OCI-LY7 (cell line): ENCODE measurements at regions not wholly inside any gene's neighbourhood (a gene's known extent, or its start where the extent isn't known, plus 50 kb on each side); places are given as distances from the start of the nearest gene placed in this dataset.
"Not testable (repeated sequence)": the region's sequence is repeated elsewhere in the genome, so short reads cannot be mapped to it uniquely, and the experiment has no call there.

Source experiments
- BruUV-seq: library from RNA; stranded (reverse); fragments of 400-500 nt; replicated peaks from 2 replicates; lab custom pipeline; 2021; lab: Mats Ljungman, UMichigan
- CTCF ChIA-PET: fragments of 300-600 bp; sonication (Branson Sonifier 250); formaldehyde crosslinking; loops from one replicate; lab custom pipeline; 2022; ENCODE audit warnings: antibody characterized with exemption; ENCODE audit not compliant: unreplicated experiment; lab: Charles Lee
- POLR2A ChIA-PET: fragments of 300-600 bp; sonication (Branson Sonifier 250); formaldehyde crosslinking; loops from one replicate; lab custom pipeline; 2022; ENCODE audit warnings: antibody characterized with exemption; lab: Charles Lee
- DNase-seq: peaks from one replicate; pipeline ENCODE4 v3.0.0-alpha.2; 2015; ENCODE audit warnings: low spot score
- H2AFZ ChIP-seq: fragments of 200-600 bp; sonication (generic), shearing (Covaris generic); 2 replicates; pipeline ENCODE4 v1.6.1; 2014; ENCODE audit warnings: mild to moderate bottlenecking, antibody characterized with exemption, low read length, moderate library complexity
- H3K27ac ChIP-seq: fragments of 200-600 bp; sonication (generic); 2 replicates; pipeline ENCODE4 v1.5.1; 2014; ENCODE audit warnings: mixed run types, low read depth, mild to moderate bottlenecking, moderate library complexity, low read length, inconsistent platforms; ENCODE audit not compliant: poor library complexity, severe bottlenecking
- H3K36me3 ChIP-seq: fragments of 200-600 bp; sonication (generic); 2 replicates; pipeline ENCODE4 v1.6.1; 2014; ENCODE audit warnings: mild to moderate bottlenecking, antibody characterized with exemption, low read length, moderate library complexity, mixed read lengths; ENCODE audit not compliant: insufficient read depth
- H3K4me1 ChIP-seq: fragments of 200-600 bp; sonication (generic); 2 replicates; pipeline ENCODE4 v1.5.1; 2014; ENCODE audit warnings: mild to moderate bottlenecking, low read length; ENCODE audit not compliant: insufficient read depth, poor library complexity, severe bottlenecking
- H3K4me2 ChIP-seq: fragments of 200-600 bp; sonication (generic); 2 replicates; pipeline ENCODE4 v1.6.1; 2014; ENCODE audit warnings: mild to moderate bottlenecking, low read length
- H3K4me3 ChIP-seq: fragments of 200-600 bp; sonication (generic); 2 replicates; pipeline ENCODE4 v1.5.1; 2014; ENCODE audit warnings: mild to moderate bottlenecking, low read depth, low read length; ENCODE audit not compliant: poor library complexity, severe bottlenecking
- H3K79me2 ChIP-seq: fragments of 200-600 bp; sonication (generic); 2 replicates; pipeline ENCODE4 v1.6.1; 2016; ENCODE audit warnings: low read depth, mild to moderate bottlenecking, low read length, moderate library complexity, mixed read lengths; ENCODE audit not compliant: insufficient read depth
- H3K9me2 ChIP-seq: fragments of 200-600 bp; sonication (generic); 2 replicates; pipeline ENCODE4 v1.6.1; 2016; ENCODE audit warnings: mild to moderate bottlenecking, low read length, mixed read lengths; ENCODE audit not compliant: insufficient read depth
- H3K9me3 ChIP-seq: fragments of 200-600 bp; sonication (generic); 2 replicates; pipeline ENCODE4 v1.6.1; 2014; ENCODE audit warnings: mild to moderate bottlenecking, mixed run types, low read length, mixed read lengths
- H4K20me1 ChIP-seq: fragments of 200-600 bp; sonication (generic); 2 replicates; pipeline ENCODE4 v1.6.1; 2014; ENCODE audit warnings: mild to moderate bottlenecking, antibody characterized with exemption, low read length, moderate library complexity, mixed read lengths; ENCODE audit not compliant: insufficient read depth
- CTCF ChIP-seq: fragments of 200-600 bp; sonication (generic); conservative IDR thresholded peaks from 2 replicates; pipeline ENCODE4 v1.5.1; 2014; ENCODE audit warnings: mild to moderate bottlenecking, antibody characterized with exemption, low read length, moderate library complexity, mixed read lengths
- EZH2phosphoT487 ChIP-seq: fragments of 200-600 bp; sonication (generic); IDR thresholded peaks from 2 replicates; pipeline ENCODE4 v1.6.1; 2018; ENCODE audit warnings: low read depth, borderline replicate concordance, mild to moderate bottlenecking, mixed run types, antibody characterized with exemption, low read length, moderate library complexity, mixed read lengths
- intact Hi-C: fragments of 100-400 bp; cut with micrococcal nuclease; formaldehyde crosslinking; loops from one replicate; pipeline ENCODE4 v1.10.0; 2022; ENCODE audit not compliant: unreplicated experiment

GRCh38 chr1:197985351-197985750, 68.2 kb downstream of the LHX9 start:
- no peak overlapping the region for H3K27ac ChIP-seq
- no peaks in the 10 kb centered on the region for H4K20me1 ChIP-seq
- H2AFZ ChIP-seq, result no peak overlapping the region
- no peaks in the 10 kb centered on the region for H3K79me2 ChIP-seq
- ChIA-PET CTCF (no interaction called here), POLR2A (interaction anchor here (0.9 kb wide), 1 partner anchor 30 kb away, joined by 3 read pairs; no protein-coding TSS in a partner anchor)
- DNase-seq, result no peak
- no peaks in the 10 kb centered on the region for H3K9me2 ChIP-seq
- no peak overlapping the region for H3K4me3 ChIP-seq
- no peaks in the 10 kb centered on the region for H3K4me1 ChIP-seq
- no peak overlapping the region for H3K4me2 ChIP-seq
- H3K36me3 ChIP-seq, result no peaks in the 10 kb centered on the region
- intact Hi-C loops, result no loop called here
- BruUV-seq, result no TSS peak
- TF ChIP-seq EZH2phosphoT487, result no peak
- no peak for TF ChIP-seq CTCF
- H3K9me3 ChIP-seq, result no peaks in the 10 kb centered on the region

GRCh38 chr1:197986817-197987216, 69.6 kb downstream of the LHX9 start:
- Histone ChIP-seq H3K79me2 (no peaks in the 10 kb centered on the region), H3K27ac (no peak overlapping the region), H3K4me1 (no peaks in the 10 kb centered on the region), H4K20me1 (no peaks in the 10 kb centered on the region), H3K36me3 (no peaks in the 10 kb centered on the region), H3K4me2 (no peak overlapping the region), H3K9me3 (no peaks in the 10 kb centered on the region), H3K9me2 (no peaks in the 10 kb centered on the region), H3K4me3 (no peak overlapping the region), H2AFZ (no peak overlapping the region)
- intact Hi-C loops, result no loop called here
- TF ChIP-seq EZH2phosphoT487 (no peak), CTCF (no peak)
- BruUV-seq, result no TSS peak
- POLR2A ChIA-PET, result no interaction called here
- CTCF ChIA-PET, result no interaction called here
- DNase-seq, result no peak

DNA sequence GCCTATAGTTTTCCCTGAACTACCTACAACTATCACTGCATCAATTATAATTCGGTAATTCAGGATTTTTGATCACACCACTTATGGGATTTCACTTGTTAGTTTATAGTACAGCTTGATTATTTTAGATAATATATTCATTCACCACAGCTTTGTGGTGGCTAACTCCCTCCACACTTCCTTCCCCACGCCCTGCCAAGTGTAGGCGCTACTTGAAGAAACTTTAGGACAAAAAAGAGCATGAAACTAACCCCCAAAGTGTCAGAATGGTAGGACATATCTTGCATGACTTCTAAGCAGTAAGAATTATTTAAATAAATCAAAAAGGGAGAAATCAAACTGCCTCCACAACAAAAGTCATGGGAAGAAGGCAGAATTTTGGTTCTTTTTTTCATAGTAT, 70.1 kb downstream of the LHX9 start:
- DNase-seq, result no peak
- Histone ChIP-seq H3K4me1 (no peaks in the 10 kb centered on the region), H3K79me2 (no peaks in the 10 kb centered on the region), H3K36me3 (no peaks in the 10 kb centered on the region), H3K9me2 (no peaks in the 10 kb centered on the region), H3K4me3 (no peak overlapping the region), H4K20me1 (no peaks in the 10 kb centered on the region), H3K27ac (no peak overlapping the region), H3K9me3 (no peaks in the 10 kb centered on the region), H3K4me2 (no peak overlapping the region), H2AFZ (no peak overlapping the region)
- ChIA-PET CTCF (no interaction called here), POLR2A (no interaction called here)
- BruUV-seq, result no TSS peak
- intact Hi-C loops, result no loop called here
- TF ChIP-seq CTCF (no peak), EZH2phosphoT487 (no peak)

DNA sequence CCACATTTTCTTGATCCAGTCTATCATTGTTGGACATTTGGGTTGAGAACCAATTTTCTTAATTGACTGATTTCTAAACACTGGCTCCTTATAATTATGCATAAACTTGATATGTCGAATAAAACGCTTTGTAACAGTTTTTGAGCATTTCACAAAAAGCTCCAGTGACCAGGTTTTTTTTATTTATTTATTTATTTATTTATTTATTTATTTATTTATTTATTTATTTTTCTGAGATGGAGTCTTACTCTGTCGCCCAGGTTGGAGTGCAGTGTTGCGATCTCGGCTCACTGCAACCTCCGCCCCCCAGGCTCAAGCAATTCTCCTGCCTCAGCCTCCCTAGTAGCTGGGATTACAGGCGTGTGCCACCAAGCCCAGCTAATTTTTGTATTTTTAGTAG, 71.4 kb downstream of the LHX9 start:
- H3K4me3 ChIP-seq, H3K9me2 ChIP-seq, BruUV-seq, intact Hi-C loops, H4K20me1 ChIP-seq, H3K9me3 ChIP-seq, DNase-seq, H3K79me2 ChIP-seq, H2AFZ ChIP-seq, H3K27ac ChIP-seq, H3K4me2 ChIP-seq, H3K36me3 ChIP-seq, CTCF ChIA-PET, H3K4me1 ChIP-seq: not testable (repeated sequence)
- POLR2A ChIA-PET, result interaction anchor here (0.6 kb wide), 1 partner anchor 1204 kb away, joined by 3 read pairs; no protein-coding TSS in a partner anchor
